Ureter (tissue), 1 donor: ENCODE measurements at regions not wholly inside any gene's neighbourhood (a gene's known extent, or its start where the extent isn't known, plus 50 kb on each side); places are given as distances from the start of the nearest gene placed in this dataset.
"Not testable (repeated sequence)": the region's sequence is repeated elsewhere in the genome, so short reads cannot be mapped to it uniquely, and the experiment has no call there.

Source experiments
- DNase-seq: peaks from one replicate; pipeline ENCODE4 v3.0.0-alpha.2; 2020; ENCODE audit warnings: low spot score
- donor health status: DM: yes; HTN: yes; CAD: no.

GRCh38 chr11:24247846-24248245 lies 249.0 kb upstream of the LUZP2 start:
- DNase-seq = no peak

GRCh38 chr11:24249921-24250320 lies 246.9 kb upstream of the LUZP2 start:
- DNase-seq = no peak

- DNase-seq = no peak
Observed at GRCh38 chr11:24253237-24253760, 243.6 kb upstream of the LUZP2 start.

GRCh38 chr11:24264868-24265267 lies 232.0 kb upstream of the LUZP2 start:
- DNase-seq = no peak

- DNase-seq = no peak
Observed at GRCh38 chr11:24267014-24267413, 229.8 kb upstream of the LUZP2 start.

GRCh38 chr11:24271798-24272197 lies 225.1 kb upstream of the LUZP2 start:
- no peak for DNase-seq

GRCh38 chr11:24274214-24274781 lies 222.6 kb upstream of the LUZP2 start:
- DNase-seq = not testable (repeated sequence)

- DNase-seq = no peak
Observed at GRCh38 chr11:24286238-24286637, 210.6 kb upstream of the LUZP2 start.

- DNase-seq = no peak
Observed at GRCh38 chr11:24289301-24289700, 207.6 kb upstream of the LUZP2 start.

- no peak for DNase-seq
Observed at GRCh38 chr11:24293964-24294363, 202.9 kb upstream of the LUZP2 start.

- DNase-seq = no peak
Observed at GRCh38 chr11:24295360-24295759, 201.5 kb upstream of the LUZP2 start.

GRCh38 chr11:24297461-24297860 lies 199.4 kb upstream of the LUZP2 start:
- no peak for DNase-seq

- DNase-seq = no peak
Observed at GRCh38 chr11:24298146-24298545, 198.7 kb upstream of the LUZP2 start.

GRCh38 chr11:24311974-24312373 lies 184.9 kb upstream of the LUZP2 start:
- DNase-seq = no peak

GRCh38 chr11:24312464-24313238 lies 184.2 kb upstream of the LUZP2 start:
- DNase-seq = no peak

- DNase-seq = no peak
Observed at GRCh38 chr11:24321229-24321628, 175.6 kb upstream of the LUZP2 start.

GRCh38 chr11:24324211-24324610 lies 172.6 kb upstream of the LUZP2 start:
- DNase-seq = no peak

GRCh38 chr11:24344222-24344621 lies 152.6 kb upstream of the LUZP2 start:
- DNase-seq = no peak

- DNase-seq = no peak
Observed at GRCh38 chr11:24348908-24349307, 147.9 kb upstream of the LUZP2 start.

GRCh38 chr11:24351179-24351578 lies 145.7 kb upstream of the LUZP2 start:
- DNase-seq = no peak

- DNase-seq = no peak
Observed at GRCh38 chr11:24356501-24356900, 140.4 kb upstream of the LUZP2 start.

- DNase-seq = no peak
Observed at GRCh38 chr11:24357620-24358410, 139.0 kb upstream of the LUZP2 start.

GRCh38 chr11:24372491-24372890 lies 124.4 kb upstream of the LUZP2 start:
- no peak for DNase-seq
